Mucosa of stomach (tissue), 1 donor: ENCODE measurements at regions not wholly inside any gene's neighbourhood (a gene's known extent, or its start where the extent isn't known, plus 50 kb on each side); places are given as distances from the start of the nearest gene placed in this dataset.

Experiments used
- H3K27me3 ChIP-seq: one replicate; pipeline ENCODE4 v1.7.0; 2013; ENCODE audit warnings: mild to moderate bottlenecking, low read length; ENCODE audit not compliant: control insufficient read depth, insufficient read depth
- H3K36me3 ChIP-seq: one replicate; pipeline ENCODE4 v1.7.0; 2013; ENCODE audit warnings: low read length; ENCODE audit not compliant: control insufficient read depth, insufficient read depth
- H3K4me1 ChIP-seq: one replicate; pipeline ENCODE4 v1.7.0; 2013; ENCODE audit warnings: mild to moderate bottlenecking, low read length; ENCODE audit not compliant: control insufficient read depth, insufficient read depth
- H3K4me3 ChIP-seq: one replicate; pipeline ENCODE4 v1.7.0; 2013; ENCODE audit warnings: low read length
- H3K9ac ChIP-seq: one replicate; pipeline ENCODE4 v1.7.0; 2013; ENCODE audit warnings: mild to moderate bottlenecking, low read length, moderate library complexity
- H3K9me3 ChIP-seq: one replicate; pipeline ENCODE4 v1.7.0; 2013; ENCODE audit warnings: mild to moderate bottlenecking, low read length, moderate library complexity; ENCODE audit not compliant: control insufficient read depth
- donor health status: Pancreatic carcinoma.

GRCh38 chr4:11704186-11704830 lies 275.6 kb upstream of the HS3ST1 start:
- Histone ChIP-seq H3K9me3 (no peaks in the 10 kb centered on the region), H3K27me3 (no peaks in the 10 kb centered on the region), H3K9ac (no peak overlapping the region), H3K4me3 (no peak overlapping the region), H3K36me3 (no peaks in the 10 kb centered on the region), H3K4me1 (no peaks in the 10 kb centered on the region)

- Histone ChIP-seq H3K36me3 (no peaks in the 10 kb centered on the region), H3K9ac (no peak overlapping the region), H3K27me3 (no peaks in the 10 kb centered on the region), H3K4me3 (no peak overlapping the region), H3K4me1 (peaks cover 10% of the 10 kb centered on the region), H3K9me3 (no peaks in the 10 kb centered on the region)
Measured at GRCh38 chr4:11702886-11703557, 274.3 kb upstream of the HS3ST1 start.

- Histone ChIP-seq H3K4me1 (peaks cover 12% of the 10 kb centered on the region), H3K9me3 (no peaks in the 10 kb centered on the region), H3K9ac (no peak overlapping the region), H3K4me3 (no peak overlapping the region), H3K27me3 (no peaks in the 10 kb centered on the region), H3K36me3 (no peaks in the 10 kb centered on the region)
Measured at GRCh38 chr4:11701966-11702725, 273.5 kb upstream of the HS3ST1 start.

- Histone ChIP-seq H3K36me3 (no peaks in the 10 kb centered on the region), H3K9ac (no peak overlapping the region), H3K27me3 (no peaks in the 10 kb centered on the region), H3K9me3 (no peaks in the 10 kb centered on the region), H3K4me3 (no peak overlapping the region), H3K4me1 (peaks cover 12% of the 10 kb centered on the region)
Measured at GRCh38 chr4:11700751-11701226, 272.1 kb upstream of the HS3ST1 start.

- H3K27me3 ChIP-seq: no peaks in the 10 kb centered on the region
- H3K4me3 ChIP-seq: no peak overlapping the region
Measured at GRCh38 chr4:11698846-11699590, 270.3 kb upstream of the HS3ST1 start.

GRCh38 chr4:11698033-11698432 lies 269.3 kb upstream of the HS3ST1 start:
- Histone ChIP-seq H3K4me1 (peaks cover 12% of the 10 kb centered on the region), H3K4me3 (no peak overlapping the region), H3K9me3 (no peaks in the 10 kb centered on the region), H3K27me3 (no peaks in the 10 kb centered on the region), H3K9ac (no peak overlapping the region), H3K36me3 (no peaks in the 10 kb centered on the region)

More at GRCh38 chr4:11698846-11699590, 270.3 kb upstream of the HS3ST1 start:
- Histone ChIP-seq H3K4me1 (peaks cover 12% of the 10 kb centered on the region), H3K9me3 (no peaks in the 10 kb centered on the region), H3K36me3 (no peaks in the 10 kb centered on the region), H3K9ac (no peak overlapping the region)

GRCh38 chr4:11693693-11694092 lies 265.0 kb upstream of the HS3ST1 start:
- H3K9ac ChIP-seq: no peak overlapping the region

GRCh38 chr4:11691236-11691635 lies 262.5 kb upstream of the HS3ST1 start:
- Histone ChIP-seq H3K9me3 (no peaks in the 10 kb centered on the region), H3K9ac (no peak overlapping the region), H3K4me3 (no peak overlapping the region), H3K4me1 (no peaks in the 10 kb centered on the region), H3K36me3 (no peaks in the 10 kb centered on the region), H3K27me3 (no peaks in the 10 kb centered on the region)

More at GRCh38 chr4:11693693-11694092, 265.0 kb upstream of the HS3ST1 start:
- Histone ChIP-seq H3K4me3 (no peak overlapping the region), H3K9me3 (no peaks in the 10 kb centered on the region), H3K4me1 (peaks cover 9% of the 10 kb centered on the region), H3K27me3 (no peaks in the 10 kb centered on the region), H3K36me3 (no peaks in the 10 kb centered on the region)

- no peaks in the 10 kb centered on the region for H3K4me1 ChIP-seq
- H3K9ac ChIP-seq: no peak overlapping the region
Measured at GRCh38 chr4:11687727-11688126, 259.0 kb upstream of the HS3ST1 start.

GRCh38 chr4:11685481-11685880 lies 256.8 kb upstream of the HS3ST1 start:
- H3K36me3 ChIP-seq: no peaks in the 10 kb centered on the region
- no peak overlapping the region for H3K9ac ChIP-seq
- no peak overlapping the region for H3K4me3 ChIP-seq
- no peaks in the 10 kb centered on the region for H3K27me3 ChIP-seq
- H3K9me3 ChIP-seq: no peaks in the 10 kb centered on the region
- no peaks in the 10 kb centered on the region for H3K4me1 ChIP-seq

More at GRCh38 chr4:11687727-11688126, 259.0 kb upstream of the HS3ST1 start:
- Histone ChIP-seq H3K27me3 (no peaks in the 10 kb centered on the region), H3K9me3 (no peaks in the 10 kb centered on the region), H3K36me3 (no peaks in the 10 kb centered on the region), H3K4me3 (no peak overlapping the region)

- Histone ChIP-seq H3K9me3 (no peaks in the 10 kb centered on the region), H3K36me3 (no peaks in the 10 kb centered on the region), H3K27me3 (no peaks in the 10 kb centered on the region), H3K9ac (no peak overlapping the region), H3K4me3 (no peak overlapping the region), H3K4me1 (no peaks in the 10 kb centered on the region)
Measured at GRCh38 chr4:11675051-11675800, 246.5 kb upstream of the HS3ST1 start.
